Ovary (tissue), 3 donors: ENCODE measurements at regions not wholly inside any gene's neighbourhood (a gene's known extent, or its start where the extent isn't known, plus 50 kb on each side); places are given as distances from the start of the nearest gene placed in this dataset.

Source experiments
- CTCF ChIP-seq, 3 donors: fragments of 450-650 bp in 2 of 3; fragments of 200-600 bp in 1 of 3; IDR thresholded peaks; one replicate each; pipeline versions ENCODE4 v1.5.1 to v1.8.0; 2016 to 2022; ENCODE audit warnings: antibody characterized with exemption in 3 of 3, mild to moderate bottlenecking in 1 of 3
- EP300 ChIP-seq: sonication (generic); formaldehyde crosslinking; IDR thresholded peaks from one replicate; pipeline ENCODE4 v1.6.1; 2017; ENCODE audit warnings: antibody characterized with exemption
- POLR2A ChIP-seq: fragments of 450-650 bp; IDR thresholded peaks from one replicate; pipeline ENCODE4 v1.6.1; 2017; ENCODE audit warnings: antibody characterized with exemption, mild to moderate bottlenecking, moderate library complexity
- donor health status: DM: no; HTN: no; CAD: no.

DNA sequence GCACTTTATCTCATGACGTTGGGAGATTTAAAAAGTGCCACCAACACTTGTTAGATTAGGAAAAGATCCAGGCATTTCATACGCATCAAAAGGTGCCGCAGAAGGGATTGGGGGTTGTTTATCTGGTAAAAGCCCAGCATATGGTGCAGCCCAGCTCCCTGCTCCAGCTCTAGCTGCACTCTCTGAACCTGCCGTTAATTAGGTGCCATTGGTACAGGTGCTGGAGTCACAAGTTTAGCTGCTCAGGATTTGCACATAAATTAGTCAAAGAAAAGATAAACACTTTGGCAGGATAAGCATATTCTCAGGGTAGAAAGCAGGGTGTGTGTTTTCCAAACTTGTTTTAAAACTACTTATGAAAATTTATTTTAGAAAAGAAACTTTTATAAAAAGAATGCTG, 932.6 kb upstream of the TMEM132C start:
- TF ChIP-seq CTCF (IDR thresholded peaks at IDR 0.05) (no peak), POLR2A (no peak), EP300 (no peak)
